ENCODE measurements at regions not wholly inside any gene's neighbourhood (a gene's known extent, or its start where the extent isn't known, plus 50 kb on each side); places are given as distances from the start of the nearest gene placed in this dataset.
A peak's percentile ranks its signal among the peaks of the same experiment; 100 is the strongest.

DNA sequence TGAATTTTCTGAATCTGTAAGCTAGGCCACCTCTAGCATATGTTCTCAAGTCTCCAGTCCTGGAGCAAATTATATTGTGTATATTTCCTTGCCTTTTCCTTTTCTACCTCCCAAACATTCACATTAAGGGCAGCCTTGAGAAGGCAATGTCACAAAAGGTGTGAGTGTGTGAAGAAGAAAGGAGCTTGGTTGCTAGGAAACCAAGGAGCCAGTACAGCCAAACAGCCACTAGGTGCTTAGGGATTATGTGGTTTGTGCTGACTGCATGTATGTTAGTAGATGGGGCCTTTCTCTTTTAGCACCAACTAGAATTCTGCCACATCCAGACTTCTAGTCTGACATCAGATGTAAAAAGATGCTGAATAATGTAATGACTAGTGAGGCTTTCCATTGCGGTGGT, 118.8 kb upstream of the DAZL start:
- TF ChIP-seq, protein P1, sequence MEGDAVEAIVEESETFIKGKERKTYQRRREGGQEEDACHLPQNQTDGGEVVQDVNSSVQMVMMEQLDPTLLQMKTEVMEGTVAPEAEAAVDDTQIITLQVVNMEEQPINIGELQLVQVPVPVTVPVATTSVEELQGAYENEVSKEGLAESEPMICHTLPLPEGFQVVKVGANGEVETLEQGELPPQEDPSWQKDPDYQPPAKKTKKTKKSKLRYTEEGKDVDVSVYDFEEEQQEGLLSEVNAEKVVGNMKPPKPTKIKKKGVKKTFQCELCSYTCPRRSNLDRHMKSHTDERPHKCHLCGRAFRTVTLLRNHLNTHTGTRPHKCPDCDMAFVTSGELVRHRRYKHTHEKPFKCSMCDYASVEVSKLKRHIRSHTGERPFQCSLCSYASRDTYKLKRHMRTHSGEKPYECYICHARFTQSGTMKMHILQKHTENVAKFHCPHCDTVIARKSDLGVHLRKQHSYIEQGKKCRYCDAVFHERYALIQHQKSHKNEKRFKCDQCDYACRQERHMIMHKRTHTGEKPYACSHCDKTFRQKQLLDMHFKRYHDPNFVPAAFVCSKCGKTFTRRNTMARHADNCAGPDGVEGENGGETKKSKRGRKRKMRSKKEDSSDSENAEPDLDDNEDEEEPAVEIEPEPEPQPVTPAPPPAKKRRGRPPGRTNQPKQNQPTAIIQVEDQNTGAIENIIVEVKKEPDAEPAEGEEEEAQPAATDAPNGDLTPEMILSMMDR (IDR thresholded peaks at IDR 0.05; ENCODE audit: insufficient read depth, low read depth, low read length), result no peak
- DNase-seq (ENCODE audit: low read depth), result peak; percentile 6
- no peak overlapping the region for H3K4me3 ChIP-seq (ENCODE audit: low read depth, low read length)

DNA sequence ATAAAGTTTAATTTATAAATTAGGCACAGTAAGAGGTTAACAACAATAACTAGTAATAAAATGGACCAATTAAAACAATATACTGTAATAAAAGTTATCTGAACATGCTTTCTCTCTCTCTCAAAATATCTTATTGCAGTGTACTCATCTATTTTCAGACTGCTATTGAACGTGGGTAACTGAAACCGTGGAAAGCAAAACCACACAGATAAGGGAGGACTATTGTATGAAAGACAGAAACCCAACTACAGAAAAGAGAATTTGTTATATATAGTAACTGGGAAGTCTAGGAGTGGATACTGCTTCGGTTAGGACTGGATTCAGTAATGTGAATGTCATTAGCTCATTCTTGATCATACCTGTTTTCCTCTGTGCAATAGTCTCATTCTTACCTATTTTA, 119.3 kb upstream of the DAZL start:
- no peak for DNase-seq (ENCODE audit: low read depth)
- TF ChIP-seq, protein P1 (IDR thresholded peaks at IDR 0.05; ENCODE audit: insufficient read depth, low read depth, low read length), result no peak
- no peak overlapping the region for H3K4me3 ChIP-seq (ENCODE audit: low read depth, low read length)

DNA sequence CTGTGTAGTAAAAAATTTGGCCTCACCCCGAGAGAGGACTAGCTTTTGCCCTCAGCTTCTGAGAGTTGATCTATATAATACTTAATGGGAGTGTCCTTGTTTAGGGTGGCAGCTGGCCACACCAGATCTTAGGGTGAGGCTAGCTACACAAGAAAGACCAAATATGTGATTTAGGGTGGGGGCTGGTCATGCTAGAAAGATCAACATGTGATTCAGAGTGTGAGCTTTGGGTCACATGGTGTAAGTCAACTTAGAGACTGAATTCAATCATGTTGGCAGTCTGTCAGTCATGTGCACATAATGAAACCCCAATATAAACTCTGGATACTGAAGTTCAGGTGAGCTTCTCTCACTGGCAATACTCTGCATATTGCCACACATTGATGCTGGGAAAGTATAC, 120.7 kb upstream of the DAZL start:
- TF ChIP-seq, protein P1 (IDR thresholded peaks at IDR 0.05; ENCODE audit: insufficient read depth, low read depth, low read length), result no peak
- H3K4me3 ChIP-seq (ENCODE audit: low read depth, low read length), result no peak overlapping the region
- DNase-seq (ENCODE audit: low read depth), result no peak

DNA sequence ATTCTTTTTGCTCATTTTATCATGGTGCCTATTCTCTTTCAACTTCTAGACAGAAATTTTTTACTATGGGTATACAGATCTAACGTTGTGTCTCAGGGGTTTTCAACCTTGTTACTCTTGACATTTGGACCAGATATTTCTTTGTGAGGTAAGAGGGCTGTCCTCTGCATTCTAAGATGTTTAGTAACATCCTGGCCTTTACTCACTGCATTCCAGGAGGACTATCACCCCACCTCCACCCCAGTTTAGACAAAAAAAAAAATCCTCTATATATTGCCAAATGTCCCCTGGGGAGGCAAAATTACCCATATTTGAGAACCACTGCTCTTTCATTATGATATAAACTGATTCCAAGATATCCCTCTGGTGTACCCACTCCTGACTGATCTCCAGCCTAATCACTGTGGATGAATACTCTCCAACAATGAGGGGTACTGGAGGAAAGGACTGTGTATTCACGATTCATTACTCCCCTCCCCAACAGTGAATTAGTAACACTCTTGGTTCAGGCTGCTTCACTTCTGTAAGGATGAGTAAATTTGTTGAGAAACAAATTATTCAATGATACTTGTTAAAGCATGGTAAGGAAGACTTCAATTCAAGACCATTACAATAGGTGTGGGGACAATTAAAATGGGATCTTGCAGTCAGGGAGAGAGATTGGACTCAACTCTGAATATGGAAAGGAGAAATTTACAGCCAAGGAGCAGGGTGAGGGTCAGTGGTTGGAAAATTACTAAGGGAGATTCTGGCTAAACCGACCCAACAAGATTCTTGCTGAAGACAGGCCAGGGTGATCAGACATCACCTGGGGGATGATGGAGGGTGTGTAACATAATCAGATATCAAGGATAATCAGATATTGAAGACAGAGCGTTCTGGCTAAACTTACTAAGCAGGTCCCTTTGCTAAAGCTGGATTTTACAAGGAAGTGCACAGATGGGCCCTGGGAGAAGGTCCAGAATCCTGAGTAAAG, 123.8 kb upstream of the DAZL start:
- DNase-seq (ENCODE audit: low read depth), result peak; percentile 9
- H3K4me3 ChIP-seq (ENCODE audit: low read depth, low read length), result no peak overlapping the region

DNA sequence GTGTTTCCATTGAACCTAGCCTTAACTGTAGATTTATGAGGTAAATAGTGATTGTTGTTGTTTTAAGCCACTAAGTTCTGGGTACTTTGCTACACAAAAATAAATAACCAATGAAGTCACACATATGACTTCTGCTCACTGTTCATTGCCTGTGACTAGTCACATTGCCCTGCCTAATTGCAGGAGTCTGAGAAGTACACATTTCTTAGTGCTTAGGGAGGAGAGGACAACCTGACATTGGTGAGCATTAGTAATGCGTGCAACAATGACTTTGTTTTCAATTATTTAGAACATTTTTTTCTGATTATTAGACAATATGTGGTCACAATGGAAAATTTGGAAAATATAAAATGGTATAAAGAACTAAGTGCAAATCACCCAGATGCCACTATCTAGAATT, 133.2 kb upstream of the DAZL start:
- TF ChIP-seq, protein P1 (IDR thresholded peaks at IDR 0.05; ENCODE audit: insufficient read depth, low read depth, low read length), result no peak
- H3K4me3 ChIP-seq (ENCODE audit: low read depth, low read length), result no peak overlapping the region
- DNase-seq (ENCODE audit: low read depth), result no peak

More for the DNA sequence above, 123.8 kb upstream of the DAZL start:
- TF ChIP-seq, protein P1 (IDR thresholded peaks at IDR 0.05; ENCODE audit: insufficient read depth, low read depth, low read length), result no peak

DNA sequence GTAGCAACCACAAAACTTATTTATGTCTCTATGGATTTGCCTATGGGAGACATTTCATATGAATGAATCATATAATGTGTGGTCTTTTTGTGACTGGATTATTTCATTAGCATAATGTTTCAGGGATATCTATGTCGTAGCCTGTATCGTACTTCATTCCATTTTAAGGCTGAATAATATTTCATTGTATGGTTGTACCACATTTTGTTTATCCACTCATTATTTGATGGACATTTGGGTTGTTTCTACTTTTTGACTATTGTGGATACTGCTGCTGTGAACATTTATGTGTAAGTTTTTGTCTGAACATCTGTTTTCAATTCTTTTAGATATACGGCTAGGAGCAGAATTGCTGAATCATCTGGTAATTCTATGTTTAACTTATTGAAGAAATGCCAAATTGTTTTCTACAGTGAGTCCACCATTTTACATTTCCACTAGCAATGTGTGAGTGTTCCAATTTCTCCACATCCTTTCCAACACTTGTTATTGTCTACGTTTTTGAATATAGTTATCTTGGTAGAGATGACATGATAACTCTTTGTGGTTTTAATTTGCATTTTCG, 134.4 kb upstream of the DAZL start:
- peak; percentile 38 for DNase-seq (ENCODE audit: low read depth)
- no peak overlapping the region for H3K4me3 ChIP-seq (ENCODE audit: low read depth, low read length)
- TF ChIP-seq, protein P1 (IDR thresholded peaks at IDR 0.05; ENCODE audit: insufficient read depth, low read depth, low read length), result no peak
